ENCODE measurements at regions not wholly inside any gene's neighbourhood (a gene's known extent, or its start where the extent isn't known, plus 50 kb on each side); places are given as distances from the start of the nearest gene placed in this dataset.

- TF ChIP-seq EZH2phosphoT487 (IDR thresholded peaks at IDR 0.05; ENCODE audit: insufficient read depth, low read depth) (no peak), EZH2 (IDR thresholded peaks at IDR 0.05; ENCODE audit: insufficient read depth, poor library complexity, severe bottlenecking) (no peak)
These were observed 286.4 kb upstream of the CDH12 start for GRCh38 chr5:23139338-23140171.
